NCI-H526 treated with DMSO at 0.1 percent for 48 hours (cell line): ENCODE measurements at regions not wholly inside any gene's neighbourhood (a gene's known extent, or its start where the extent isn't known, plus 50 kb on each side); places are given as distances from the start of the nearest gene placed in this dataset.

Experiments
- DNase-seq: peaks from one replicate; lab custom pipeline; 2025; lab: John Stamatoyannopoulos, UW

DNA sequence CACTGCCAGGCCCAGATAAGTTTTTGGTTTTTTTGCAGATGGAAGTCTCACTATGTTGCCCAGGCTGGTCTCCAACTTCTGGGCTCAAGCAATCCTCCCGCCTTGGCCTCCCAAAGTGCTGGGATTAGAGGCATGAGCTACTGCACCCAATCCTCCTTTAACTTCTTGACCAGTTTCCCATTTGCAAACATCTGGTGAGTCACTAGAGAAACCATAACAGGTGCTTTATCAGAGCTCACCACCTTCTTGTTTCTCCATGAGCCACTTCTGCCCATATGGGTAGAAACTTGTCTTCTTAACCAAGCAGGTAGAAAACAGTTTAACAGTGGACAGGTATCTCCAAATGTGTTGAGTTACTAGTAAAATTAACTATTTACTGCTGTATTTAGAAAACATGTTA, 128.4 kb upstream of the AP1S2 start:
- no peak for DNase-seq

DNA sequence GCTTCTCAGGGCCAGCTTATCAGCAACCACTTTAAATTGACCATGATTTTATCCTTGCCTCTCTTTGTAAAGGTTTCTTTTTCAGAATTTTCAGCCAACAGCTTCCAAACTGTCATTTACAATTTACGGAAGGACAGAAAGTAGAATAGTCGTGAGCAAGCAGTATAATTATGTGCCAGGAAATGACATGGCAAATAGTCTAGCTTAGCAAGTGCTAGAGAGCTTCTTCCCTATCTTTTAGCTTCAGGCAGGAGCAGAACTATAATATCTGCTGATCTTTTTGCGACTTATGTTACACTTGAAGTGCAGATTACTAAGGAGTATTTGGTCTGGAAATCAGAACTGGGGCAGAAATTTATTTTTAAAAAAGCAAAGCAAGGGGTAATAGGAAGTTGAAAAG, 123.0 kb upstream of the AP1S2 start:
- no peak for DNase-seq

DNA sequence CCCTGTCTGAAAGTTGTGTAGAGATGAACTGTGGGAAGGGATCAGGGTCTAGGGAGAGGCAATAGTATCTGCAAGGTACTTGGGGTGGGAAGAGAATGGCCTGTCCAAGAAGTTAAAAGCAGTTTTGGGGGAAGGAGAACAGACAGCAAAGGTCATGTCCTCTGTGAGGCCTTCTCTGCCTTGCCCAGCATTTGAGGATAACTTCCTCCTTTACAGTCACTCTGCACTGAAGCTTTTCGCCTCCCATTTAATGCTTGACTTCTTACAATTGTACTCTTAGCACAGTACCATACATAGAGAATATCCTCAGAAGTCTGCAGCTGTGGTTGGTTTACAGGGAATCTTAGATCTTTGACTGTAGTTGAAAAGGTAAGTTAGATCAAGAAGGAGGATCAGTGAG, 121.8 kb upstream of the AP1S2 start:
- no peak for DNase-seq

DNA sequence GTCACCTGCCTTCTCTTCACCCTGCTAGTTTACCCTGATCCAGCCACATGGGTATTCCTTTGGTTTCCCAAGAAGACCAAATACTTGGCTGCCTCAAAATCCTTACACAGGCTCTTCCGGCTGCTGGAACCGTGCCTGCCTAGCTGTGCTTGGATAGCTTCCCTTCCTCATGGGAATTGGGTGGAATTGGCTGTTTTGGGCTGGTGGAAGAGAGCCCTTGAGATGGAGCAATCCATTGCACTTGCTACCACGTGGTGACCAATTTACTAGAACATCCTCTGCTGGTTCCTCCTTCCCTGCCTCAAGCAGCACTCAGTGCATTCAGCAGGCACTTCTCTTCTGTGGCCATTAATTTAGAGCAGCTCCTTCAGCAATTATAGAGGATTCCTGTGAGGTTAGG, 119.3 kb upstream of the AP1S2 start:
- no peak for DNase-seq

GRCh38 chrX:15973299-15973698, 118.7 kb upstream of the AP1S2 start:
- DNase-seq: peak; percentile 23

- DNase-seq: no peak
These were observed 117.1 kb upstream of the AP1S2 start for GRCh38 chrX:15971696-15972095.

- DNase-seq: no peak
These were observed 109.2 kb upstream of the AP1S2 start for GRCh38 chrX:15963858-15964257.

DNA sequence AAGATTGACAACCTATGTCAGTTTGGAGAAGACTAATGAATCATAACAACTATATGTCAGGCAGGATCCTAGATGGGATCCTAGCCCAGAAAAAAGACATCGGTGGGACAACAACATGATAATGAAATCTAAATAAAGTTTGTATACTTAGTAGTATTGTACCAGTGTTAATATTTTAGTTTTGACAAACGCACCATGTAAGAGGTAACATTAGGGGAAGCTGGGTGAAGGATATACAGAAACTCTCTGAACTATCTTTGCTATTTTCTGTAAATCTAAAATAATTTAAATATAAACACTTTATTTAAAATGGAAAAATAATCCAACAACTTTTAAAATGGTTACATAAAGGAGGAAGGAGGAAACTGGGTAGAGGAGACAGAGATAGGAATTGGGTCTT, 105.6 kb upstream of the AP1S2 start:
- DNase-seq: no peak

- DNase-seq: no peak
These were observed 102.1 kb upstream of the AP1S2 start for GRCh38 chrX:15956681-15957080.

GRCh38 chrX:15953801-15954200, 99.2 kb upstream of the AP1S2 start:
- no peak for DNase-seq

DNA sequence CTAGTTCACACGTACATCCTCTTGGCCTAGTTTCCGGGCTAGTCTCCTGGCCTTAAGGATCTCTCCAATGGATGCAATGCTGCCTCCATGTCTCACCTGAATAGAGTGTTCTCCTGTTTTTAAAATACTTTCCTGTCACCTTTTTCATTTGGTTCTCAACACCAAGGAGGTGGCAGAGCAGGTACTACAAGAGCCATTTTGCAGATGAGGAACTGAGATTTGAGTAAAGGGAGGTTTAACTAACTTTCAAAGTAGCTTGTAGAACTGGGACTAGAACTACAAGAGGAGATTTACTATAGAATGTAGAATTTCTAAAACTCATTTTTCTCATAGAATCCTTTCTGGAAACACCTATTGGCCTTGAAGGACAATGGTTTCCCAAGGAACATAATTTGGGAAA, 97.6 kb upstream of the AP1S2 start:
- DNase-seq: no peak

GRCh38 chrX:15948318-15948660, 93.7 kb upstream of the AP1S2 start:
- no peak for DNase-seq

GRCh38 chrX:15947648-15948317, 93.2 kb upstream of the AP1S2 start:
- DNase-seq: no peak

DNA sequence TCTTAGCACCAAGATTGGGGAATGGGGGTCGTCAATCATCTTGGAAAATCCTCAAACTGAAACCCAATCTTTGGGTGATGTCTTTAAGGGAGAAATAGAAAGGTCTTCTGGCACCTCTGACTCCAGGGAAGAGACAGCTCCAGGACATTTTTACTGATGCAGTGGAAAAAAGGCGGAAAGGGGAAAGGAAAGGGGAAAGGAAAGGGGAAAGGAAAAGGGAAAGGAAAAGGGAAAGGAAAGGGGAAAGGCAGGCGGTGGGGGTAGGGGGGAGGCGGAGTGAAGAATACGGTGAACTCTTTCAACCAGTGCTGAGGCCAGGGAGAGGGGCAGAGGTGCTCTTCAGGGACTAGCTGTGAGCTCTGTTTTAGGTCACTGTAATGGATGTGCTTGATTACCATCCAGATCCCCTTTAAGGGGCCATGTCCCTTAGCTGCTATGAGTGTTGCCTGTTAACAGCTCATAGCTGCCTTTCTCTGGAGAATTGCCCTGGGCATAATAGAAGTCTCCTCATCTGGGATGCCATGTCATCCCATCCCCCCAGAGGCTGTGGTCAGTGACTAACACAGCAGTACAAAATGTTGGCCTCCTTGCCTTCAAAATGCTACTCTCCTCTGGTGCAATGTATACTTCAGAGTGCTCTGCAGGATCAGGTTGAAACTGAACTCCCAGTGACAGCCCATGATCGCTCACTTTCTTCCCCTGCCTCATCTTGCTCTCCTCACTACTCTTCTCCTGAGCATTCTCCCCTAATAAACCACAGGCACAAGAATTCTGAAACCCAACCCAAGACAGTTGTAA, 92.4 kb upstream of the AP1S2 start:
- no peak for DNase-seq

DNA sequence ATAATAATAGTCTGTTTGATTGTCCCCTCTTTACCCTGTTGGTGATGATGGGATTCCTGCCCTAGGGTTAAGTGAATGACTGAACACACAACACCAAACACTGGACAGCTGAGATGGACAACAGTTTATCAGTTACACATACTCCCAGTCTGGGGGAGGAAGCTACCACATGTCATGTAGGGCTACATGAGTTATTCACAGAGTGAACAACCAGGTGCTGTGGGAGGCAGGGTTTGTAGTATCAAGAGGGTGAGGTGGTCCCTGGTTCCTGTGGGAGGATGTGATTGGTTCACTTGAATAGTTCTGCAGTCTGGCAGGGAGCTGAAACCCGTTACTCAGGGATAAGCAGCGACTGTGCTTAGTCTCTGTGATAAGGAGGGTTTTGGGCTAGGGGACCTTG, 88.8 kb upstream of the AP1S2 start:
- no peak for DNase-seq

- no peak for DNase-seq
These were observed 87.7 kb upstream of the AP1S2 start for GRCh38 chrX:15942307-15942706.

- DNase-seq: no peak
These were observed 85.1 kb upstream of the AP1S2 start for GRCh38 chrX:15939737-15940136.

- DNase-seq: no peak
These were observed 83.5 kb upstream of the AP1S2 start for GRCh38 chrX:15938072-15938471.

- DNase-seq: no peak
These were observed 76.7 kb upstream of the AP1S2 start for GRCh38 chrX:15931362-15931761.

DNA sequence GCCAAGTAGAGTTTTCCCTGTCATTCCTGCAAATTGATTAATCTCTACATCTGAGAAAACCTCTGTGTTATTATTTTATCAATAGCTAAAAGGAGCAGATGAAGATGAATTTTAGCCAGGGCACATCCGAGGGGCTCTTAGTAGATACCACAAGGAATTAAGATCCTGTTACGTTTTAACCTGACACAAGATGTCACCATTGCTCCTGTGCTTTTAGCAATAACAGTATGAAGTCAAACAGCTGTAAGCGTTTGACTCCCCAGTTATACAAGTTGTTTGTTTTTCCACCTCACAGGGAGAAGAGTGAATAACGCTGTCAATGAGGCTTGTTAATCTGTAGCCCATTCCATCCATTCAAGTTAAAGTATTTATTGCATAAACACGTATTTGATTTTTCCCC, 76.0 kb upstream of the AP1S2 start:
- DNase-seq: peak; percentile 31

- DNase-seq: no peak
These were observed 74.6 kb upstream of the AP1S2 start for GRCh38 chrX:15929194-15929593.

- DNase-seq: no peak
These were observed 72.0 kb upstream of the AP1S2 start for GRCh38 chrX:15926622-15927021.

DNA sequence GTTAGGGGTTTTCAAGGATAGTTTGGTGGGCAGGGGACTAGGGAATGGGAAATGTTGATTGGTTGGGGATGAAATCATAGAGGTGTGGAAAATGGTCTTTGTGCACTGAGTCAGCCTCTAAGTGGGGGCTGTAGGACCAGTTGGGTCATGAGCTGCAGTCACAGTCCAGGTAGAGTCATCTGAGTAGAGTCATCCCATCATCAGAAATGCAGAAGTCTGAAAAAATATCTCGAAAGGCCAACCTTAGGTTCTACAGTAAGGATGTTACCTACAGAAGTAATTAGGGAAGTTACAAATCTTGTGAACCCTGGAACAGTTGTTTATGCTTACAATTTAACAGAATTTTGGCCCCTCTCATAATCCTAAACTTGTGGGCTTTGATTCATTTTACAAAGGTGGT, 63.4 kb upstream of the AP1S2 start:
- no peak for DNase-seq

DNA sequence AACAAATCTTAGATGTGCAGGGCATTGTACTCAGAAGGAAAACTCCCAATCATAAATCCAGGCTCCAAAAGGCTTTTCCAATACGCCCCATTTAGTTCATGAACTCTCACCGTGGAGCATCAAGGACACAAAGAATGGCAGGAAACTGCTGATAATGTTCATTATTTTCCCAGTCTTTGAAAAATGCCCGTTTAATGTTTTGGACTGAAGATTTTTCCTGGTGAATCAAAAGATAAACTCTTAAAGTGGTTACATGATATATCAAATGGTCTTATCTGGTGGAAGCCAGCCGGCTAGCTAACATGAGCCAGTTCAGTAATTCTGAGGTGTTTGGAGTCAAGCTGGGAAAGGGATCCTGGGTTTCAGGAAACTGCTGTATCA, 62.1 kb upstream of the AP1S2 start:
- no peak for DNase-seq
